SIG-M5 treated with dmso at 0.1 percent for 504 hours (cell line): ENCODE measurements at regions not wholly inside any gene's neighbourhood (a gene's known extent, or its start where the extent isn't known, plus 50 kb on each side); places are given as distances from the start of the nearest gene placed in this dataset.
A peak's percentile ranks its signal among the peaks of the same experiment; 100 is the strongest.
"Not testable (repeated sequence)": the region's sequence is repeated elsewhere in the genome, so short reads cannot be mapped to it uniquely, and the experiment has no call there.

Experiments
- DNase-seq: peaks from one replicate; lab custom pipeline; 2025; ENCODE audit not compliant: unreplicated experiment; lab: John Stamatoyannopoulos, UW

DNA sequence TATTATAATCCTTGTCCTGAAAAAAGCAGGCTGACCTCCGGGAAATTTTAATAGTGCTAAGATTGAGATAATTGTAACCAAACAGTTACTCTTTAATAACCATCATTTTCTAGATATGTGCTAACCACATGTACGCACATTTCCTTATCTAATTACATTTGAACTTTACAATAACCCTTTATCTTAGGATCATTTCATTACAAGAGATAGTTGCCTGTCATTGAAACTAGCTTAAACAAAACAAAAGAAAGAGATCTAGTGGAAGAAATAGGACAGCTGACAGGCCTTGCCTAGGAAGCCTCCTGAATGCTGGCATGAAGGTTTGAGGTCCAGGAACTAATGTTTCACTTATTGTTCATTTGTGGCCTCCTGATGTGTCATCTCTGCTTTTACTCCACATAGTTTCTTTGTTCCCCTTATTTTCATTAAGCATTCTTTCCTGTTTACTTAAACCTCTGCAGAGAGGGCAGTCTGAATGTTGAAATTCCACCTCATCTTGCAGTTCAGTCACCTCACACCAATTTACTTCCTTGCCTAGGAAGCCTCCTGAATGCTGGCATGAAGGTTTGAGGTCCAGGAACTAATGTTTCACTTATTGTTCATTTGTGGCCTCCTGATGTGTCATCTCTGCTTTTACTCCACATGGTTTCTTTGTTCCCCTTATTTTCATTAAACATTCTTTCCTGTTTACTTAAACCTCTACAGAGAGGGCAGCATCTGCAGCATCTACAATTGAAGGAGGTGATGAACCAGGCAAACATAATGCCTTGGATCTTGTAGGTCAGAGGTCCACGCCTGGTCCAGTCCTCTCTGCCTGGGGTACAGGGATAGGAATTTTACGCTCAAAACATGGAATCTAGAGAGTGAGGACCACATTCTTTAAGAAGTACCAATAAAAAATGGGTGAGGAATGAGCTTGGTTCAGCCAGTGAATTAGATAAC lies 247.5 kb downstream of the SPATA31A6 start:
- not testable (repeated sequence) for DNase-seq

DNA sequence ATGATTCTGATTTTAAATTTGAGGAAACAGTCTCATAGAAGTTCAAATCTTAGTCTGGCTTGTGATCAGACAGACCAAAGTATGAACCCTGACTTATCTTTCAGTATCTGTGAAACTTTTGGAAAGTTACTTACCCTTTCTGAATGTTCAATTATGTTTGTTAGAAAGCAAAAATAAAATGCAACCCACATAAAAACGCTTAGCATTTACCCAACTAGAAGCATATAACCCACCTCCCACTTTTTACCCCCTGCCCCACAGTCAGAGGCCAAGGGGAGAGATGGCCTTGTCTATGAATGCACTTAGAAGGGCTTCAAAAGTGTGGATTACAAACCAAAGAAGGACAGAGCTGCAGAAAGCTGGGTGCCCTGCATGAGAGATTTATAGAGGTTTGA lies 248.2 kb downstream of the SPATA31A6 start:
- not testable (repeated sequence) for DNase-seq

DNA sequence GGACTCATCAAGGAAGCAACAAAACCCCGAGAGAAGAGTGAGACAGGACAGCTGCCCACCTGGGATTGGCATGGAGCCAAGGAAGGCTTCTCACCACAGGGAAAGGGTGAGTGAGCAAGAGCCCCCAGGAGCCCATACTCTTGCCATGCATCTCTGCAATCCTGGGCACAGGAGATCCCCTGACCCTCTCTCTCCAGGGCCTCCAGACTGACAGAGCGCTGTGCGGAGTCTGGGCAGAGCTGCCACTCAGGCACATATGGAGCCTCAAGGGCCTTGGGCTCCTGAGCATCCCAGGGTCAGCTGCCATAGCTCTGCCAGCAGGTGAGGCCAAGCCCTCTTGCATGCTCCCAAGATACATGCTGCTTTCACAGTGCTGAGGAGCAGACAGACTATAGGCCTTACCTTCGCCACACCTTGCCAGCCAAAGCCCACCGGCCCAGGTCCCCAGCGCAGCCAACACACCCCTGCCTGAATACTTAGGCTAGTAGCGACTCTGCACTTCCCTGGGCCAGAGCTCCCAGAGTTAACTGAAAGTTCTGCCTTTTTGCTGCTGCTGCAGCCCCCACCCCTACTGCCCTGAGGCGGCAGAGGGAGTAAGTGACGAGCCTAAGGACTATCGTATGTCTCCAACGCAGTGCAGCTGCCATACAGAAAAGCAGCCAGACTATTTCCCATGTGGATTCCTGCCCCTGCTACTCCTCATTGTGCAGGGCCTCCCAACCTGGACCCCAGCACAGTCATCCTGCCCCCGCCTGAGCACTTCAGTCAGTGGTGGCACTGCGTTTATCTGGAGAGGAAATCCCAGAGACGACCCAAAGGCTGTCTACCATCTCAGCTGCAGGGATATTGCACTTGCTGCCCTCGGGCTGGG lies 251.6 kb downstream of the SPATA31A6 start:
- DNase-seq, result not testable (repeated sequence)

DNA sequence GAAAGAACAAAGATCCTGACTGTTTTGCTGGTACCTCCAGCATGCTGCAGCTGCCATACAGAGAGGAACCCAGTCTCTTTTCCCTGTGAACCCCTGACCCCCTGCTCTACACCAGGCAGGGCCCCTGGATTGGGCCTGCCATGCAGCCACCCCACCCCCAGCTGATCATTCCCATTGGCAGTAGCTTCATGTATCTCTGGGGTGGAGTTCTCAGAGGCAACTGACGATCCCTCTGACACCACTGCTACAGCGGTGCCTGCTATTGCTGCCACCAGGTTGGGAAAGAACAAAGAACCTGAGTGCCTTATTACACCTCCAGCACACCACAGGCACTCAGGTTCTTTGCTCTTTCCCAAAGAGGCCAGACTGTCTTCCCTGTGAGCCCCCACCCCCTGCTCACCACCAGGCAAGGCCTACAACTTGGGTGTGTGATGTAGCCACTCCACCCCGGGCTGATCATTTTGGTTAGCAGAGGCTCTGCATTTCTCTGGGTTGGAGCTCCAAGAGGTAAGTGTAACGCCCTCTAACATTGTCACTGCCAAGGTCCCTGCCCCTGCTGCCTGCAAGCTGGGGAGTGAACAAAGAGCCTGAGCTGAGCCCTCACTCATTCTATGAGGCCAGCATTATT lies 252.4 kb downstream of the SPATA31A6 start:
- not testable (repeated sequence) for DNase-seq

DNA sequence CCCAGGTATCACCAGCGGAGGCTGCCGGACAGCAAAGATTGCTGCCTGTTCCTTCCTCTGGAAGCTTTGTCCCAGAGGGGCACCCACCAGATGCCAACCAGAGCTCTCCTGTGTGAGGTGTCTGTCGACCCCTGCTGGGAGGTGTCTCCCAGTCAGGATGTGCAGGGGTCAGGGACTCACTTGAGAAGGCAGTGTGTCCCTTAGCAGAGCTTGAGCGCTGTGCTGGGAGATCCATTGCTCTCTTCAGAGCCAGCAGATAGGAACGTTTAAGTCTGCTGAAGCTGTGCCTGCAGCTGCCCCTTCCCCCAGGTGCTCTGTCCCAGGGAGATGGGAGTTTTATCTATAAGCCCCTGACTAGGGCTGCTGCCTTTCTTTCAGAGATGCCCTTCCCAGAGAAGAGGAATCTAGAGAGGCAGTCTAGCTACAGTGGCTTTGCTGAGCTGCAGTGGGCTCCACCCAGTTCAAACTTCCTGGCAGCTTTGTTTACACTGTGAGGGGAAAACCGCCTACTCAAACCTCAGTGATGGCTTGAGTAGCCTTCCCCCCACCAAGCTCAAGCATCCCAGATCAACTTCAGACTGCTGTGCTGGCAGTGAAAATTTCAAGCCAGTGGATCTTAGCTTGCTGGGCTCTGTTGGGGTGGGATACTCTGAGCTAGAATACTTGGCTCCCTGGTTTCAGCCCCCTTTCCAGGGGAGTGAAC lies 253.7 kb downstream of the SPATA31A6 start:
- DNase-seq, result not testable (repeated sequence)

DNA sequence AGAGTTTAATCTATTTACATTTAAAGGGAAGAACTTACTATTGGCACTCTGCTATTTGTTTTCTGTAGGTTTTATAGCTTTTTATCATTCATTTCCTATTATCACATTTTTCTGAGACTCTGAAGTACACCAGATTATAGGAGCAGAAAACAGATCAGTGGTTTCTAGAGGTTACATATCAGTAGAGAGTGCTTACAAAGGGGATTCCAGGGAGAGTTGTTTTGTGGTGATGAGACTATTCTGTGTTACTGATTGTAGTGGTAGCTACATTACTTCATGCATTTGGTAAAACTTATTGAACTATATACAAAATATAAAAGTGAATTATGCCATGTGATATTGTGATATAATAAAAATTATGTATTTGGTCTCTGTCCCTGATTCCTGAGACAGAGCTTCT lies 259.2 kb downstream of the SPATA31A6 start:
- DNase-seq, result not testable (repeated sequence)

DNA sequence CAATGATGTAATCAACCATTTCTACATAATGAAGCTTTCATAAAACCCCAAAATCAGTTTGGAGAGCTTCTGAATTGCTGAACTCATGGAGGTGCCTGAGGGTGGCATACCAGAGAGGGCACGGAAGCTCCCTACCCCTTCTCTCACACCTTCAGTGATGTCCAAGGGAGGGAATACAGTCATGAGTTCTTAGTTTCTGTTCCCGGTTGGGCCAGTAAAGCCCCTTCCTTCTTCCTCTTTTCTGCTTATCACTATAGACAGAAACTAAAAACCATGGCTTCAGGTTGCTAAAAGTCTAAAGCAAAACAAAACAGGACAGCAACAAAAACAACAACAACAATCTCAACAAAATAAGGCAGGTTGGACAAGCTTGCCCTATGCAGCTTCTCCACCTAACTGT lies 260.0 kb downstream of the SPATA31A6 start:
- DNase-seq, result peak; percentile 42

DNA sequence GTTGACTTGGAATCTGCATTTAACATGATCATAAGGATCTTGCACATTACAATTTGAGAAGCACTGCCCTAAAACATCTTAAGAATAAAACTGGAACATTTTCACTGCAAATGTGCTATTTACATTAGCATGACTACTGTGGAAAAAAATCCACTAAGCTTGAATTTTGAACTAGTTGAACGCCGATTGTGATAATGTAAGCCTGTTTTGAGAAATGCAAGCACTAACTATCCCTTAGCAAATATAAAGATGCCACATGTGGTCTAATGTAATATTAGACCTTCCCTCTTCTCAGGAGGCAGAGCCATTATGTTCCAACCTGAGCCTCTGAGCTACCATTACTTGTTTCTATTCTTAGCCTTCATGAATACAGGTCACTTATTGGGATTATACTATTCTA lies 278.0 kb downstream of the SPATA31A6 start:
- not testable (repeated sequence) for DNase-seq

DNA sequence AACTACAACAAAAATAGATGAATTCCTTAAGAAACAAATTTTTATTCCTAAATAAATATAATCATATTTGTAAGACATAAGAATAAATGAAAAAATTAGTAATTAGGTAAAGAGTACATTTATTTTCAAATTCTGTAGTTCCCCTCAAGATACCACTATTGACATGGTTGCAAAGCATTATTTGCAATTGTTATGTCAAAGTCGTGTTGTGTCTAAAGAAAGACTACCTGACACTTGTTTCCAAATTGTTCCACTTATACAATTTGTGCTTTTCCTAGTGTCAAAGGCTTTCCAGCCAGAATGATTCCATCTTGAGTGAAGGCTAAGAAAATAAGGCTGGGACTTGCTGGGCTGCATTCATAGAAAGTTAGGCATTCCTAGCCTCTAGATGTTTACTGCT lies 278.4 kb downstream of the SPATA31A6 start:
- DNase-seq, result not testable (repeated sequence)

DNA sequence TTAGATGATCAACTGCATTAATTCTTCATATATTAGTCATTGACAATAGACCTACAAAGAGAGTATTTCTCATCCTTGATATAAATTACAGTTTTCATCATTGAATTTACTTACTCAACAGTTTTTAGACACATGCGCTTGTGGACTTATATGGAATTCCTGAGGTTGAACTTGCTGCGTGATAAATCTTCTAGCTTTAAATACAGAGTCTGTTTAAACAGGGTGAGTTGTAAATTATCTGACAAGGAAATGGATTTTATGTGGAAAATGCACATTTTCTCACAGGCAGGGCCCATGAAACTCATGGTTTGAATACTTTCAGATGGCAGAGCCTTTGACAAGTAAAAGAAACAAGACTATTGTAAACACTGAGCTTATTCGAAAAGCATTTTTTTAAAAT lies 280.5 kb downstream of the SPATA31A6 start:
- not testable (repeated sequence) for DNase-seq

DNA sequence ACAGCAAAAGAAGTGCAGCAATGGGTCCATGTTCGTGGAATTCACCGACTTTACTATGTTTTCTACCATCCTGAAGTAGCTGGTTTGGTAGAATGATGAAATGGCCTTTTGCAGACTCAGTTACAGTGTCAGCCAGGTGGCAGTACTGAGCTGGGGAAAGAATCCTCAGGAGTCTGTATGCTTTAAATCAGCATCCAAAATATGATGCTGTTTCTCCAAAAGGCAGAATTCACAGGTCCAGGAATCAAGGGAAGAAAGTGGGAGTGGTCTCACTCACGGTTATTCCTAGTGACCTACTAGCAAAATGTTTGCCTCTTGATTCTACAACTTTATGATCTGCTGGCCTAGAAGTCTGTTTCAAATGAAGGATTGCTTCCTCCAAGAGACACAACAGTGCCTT lies 287.1 kb downstream of the SPATA31A6 start:
- peak; percentile 3 for DNase-seq

DNA sequence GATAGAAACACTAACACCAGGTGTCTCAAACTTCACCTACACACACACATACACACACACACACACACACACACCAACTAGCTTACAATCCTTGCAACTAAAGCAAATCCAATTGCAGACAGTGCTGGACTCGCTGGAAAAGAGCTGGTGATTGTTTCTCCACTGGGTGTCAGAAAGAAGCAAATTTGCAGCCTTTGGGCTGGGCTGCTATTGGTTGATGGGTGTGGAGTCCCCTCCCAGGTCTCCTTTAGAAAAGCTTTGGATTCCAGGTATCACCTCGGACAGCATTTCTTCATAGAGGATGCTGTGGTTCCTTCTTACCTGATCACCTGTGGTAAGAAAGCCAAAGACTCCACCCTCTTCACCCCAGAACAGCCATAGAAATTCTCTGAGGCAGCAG lies 307.5 kb downstream of the SPATA31A6 start:
- not testable (repeated sequence) for DNase-seq

DNA sequence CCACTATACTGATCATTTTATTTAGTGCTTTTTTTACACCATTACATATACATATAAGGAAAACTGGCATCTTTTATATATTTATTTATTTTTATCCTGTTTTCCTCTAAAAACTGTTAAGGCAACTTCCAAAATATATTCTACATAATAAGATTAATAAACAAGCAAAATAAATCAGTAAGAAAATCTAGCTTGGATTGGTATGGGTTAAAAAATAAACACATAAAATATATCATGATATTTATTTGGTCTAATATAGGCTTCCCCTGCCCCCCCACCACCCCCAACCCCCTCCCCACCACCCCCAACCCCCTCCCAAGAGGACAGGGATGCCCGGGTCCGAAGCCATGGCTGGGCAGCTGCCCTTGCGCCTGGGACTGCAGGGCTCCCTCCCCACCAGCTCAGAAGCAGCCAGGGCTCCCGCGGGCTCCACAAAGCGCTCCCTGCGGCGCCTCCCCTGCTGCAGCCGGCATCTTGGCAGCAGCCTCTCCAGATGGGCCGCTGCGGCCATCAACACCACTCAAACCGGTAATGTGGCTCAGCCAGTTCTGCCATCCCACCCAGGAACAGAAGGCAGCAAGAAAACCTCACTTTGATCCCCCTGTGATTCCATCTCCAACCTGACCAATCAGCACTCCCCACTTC lies 319.3 kb downstream of the SPATA31A6 start:
- not testable (repeated sequence) for DNase-seq

DNA sequence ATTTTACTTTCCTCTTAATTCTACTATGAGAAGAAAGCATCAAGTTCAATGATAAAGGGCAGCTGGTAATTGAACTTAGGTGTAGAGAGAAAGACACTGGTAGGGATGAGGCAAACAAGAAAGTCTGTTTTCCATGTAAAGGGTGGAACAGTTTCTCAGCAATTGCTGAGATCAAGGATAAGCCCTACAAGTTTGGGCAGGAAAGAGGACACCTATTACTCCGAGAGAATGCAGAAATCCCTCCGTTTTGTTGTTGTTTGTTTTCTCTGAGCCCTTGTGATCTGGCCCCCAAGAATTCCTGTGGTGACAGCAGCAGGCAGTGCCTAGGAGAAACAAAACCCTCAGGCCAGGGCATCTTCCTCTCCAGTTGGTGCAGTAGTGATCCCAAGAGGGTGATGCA lies 324.7 kb downstream of the SPATA31A6 start:
- DNase-seq, result not testable (repeated sequence)

DNA sequence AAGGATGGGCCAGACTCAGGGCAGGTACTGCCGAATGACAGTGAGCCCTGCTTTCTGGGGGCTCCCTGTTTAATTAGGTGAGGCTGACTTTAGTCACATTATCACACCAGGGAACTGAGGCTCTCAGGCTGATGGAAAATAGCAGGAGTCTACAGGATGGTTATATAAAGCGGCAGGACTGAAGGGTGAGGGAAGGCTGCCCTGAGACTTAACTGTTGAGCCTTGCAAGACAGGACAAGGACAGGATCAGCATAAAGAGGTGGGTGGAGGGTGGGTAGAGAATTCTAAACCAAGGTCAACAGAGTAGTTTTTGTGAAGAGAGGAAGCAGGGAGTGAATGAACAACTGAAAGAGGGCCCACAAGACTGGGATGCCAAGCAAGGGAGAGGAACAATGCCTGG lies 330.1 kb downstream of the SPATA31A6 start:
- DNase-seq, result not testable (repeated sequence)

DNA sequence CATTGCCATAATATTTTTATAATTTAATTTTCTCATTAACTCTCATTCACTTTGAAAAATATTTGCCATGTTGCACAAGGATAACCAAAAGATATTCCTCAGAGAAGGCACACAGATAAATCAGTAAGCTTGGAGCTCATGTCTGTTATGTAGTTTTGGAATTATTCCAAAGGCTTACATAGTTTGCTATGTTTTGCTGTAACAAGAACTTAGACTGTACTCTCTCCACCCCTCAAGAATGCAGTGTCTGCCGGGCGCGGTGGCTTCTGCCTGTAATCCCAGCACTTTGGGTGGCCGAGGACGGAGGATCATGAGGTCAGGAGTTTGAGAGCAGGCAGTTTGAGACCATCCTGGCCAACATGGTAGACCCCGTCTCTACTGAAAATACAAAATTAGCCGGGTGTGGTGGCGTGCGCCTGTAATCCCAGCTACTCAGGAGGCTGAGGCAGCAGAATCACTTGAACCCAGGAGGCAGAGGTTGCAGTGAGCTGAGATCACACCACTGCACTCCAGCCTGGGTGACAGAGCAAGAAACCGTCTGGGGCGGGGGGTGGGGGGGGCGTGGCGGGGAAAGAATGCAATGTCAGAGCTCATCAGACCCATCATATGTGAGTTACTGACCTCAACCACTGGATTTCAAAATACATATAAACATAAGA lies 351.0 kb downstream of the SPATA31A6 start:
- DNase-seq, result not testable (repeated sequence)

DNA sequence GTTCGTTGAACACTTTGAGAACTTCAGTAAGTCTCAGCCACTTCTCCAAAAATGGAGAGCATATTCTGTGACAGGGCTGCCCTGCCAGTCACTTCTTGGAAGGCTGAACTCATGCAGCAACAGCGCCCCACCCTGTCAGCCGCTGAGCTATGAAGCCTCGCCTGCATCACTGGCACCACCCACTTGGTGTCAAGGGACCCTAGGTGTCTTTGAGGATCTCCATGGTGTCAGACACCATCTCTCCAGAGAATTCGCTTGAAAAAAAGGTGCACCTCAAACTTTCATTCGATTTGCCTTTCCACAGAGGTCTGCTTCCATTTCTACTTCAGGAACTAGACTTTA lies 351.5 kb downstream of the SPATA31A6 start:
- DNase-seq, result not testable (repeated sequence)

DNA sequence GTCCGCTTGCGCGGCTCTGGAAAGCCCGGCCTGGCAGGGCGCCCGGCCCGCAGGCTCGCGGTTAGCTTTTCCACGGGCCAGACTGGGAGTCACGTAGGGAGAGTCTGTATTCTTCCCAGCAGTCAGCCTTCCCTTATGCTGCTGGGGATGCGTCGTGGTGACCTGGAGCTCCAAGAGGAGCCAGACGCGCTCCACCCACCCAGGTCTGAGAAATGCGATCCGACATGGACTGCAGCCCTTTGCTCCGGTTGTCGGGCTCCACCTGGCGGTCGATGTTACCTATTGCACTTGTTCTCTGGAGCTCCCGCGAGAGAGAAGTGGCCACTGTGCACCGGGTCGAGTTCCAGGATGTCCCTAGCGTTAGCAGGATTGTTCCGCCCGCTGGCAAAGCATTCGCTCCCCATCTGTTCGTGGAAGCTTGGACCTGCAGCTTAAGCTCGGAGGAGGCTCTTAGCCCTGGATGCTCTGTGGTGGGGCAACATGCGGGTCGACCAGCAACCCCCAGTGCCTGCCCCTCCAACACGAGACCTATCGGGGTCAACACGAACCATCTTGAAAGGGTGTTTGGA lies 367.4 kb downstream of the SPATA31A6 start:
- DNase-seq, result not testable (repeated sequence)

DNA sequence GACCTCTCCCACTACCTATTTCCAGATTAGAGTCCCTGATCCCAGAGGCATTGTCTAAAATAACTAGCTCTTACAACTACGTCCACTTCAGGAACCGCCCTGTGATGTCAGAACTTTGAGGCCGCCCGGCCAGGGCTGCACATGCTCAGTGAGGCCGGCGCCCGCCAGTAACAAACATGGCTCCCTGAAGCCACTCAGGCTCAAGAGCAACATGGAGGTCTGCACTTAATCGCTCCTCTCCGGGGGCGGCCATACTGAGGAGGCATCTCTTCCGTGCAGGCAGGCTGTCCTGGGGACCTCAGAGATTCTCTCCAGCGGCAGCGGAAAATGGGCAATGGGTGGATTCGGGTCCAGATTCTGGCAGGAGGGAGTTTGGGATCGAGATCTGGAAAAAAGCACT lies 385.1 kb downstream of the SPATA31A6 start:
- not testable (repeated sequence) for DNase-seq
